Neural cell (in vitro differentiated cells): ENCODE measurements at regions not wholly inside any gene's neighbourhood (a gene's known extent, or its start where the extent isn't known, plus 50 kb on each side); places are given as distances from the start of the nearest gene placed in this dataset.

ENCODE experiments used
- H2AFZ ChIP-seq: fragments of 200-600, 300-800 bp; sonication (generic), shearing (Covaris generic); 2 replicates; pipeline ENCODE4 v1.6.0; 2014; ENCODE audit warnings: low read depth, mild to moderate bottlenecking, antibody characterized with exemption, low read length, moderate library complexity
- H3F3A ChIP-seq: fragments of 200-600 bp; shearing (Covaris generic); 2 replicates; pipeline ENCODE4 v1.6.1; 2016; ENCODE audit warnings: mild to moderate bottlenecking, moderate library complexity, mixed read lengths, antibody characterized with exemption, low read length; ENCODE audit not compliant: insufficient read depth, poor library complexity, severe bottlenecking
- H3K27ac ChIP-seq: fragments of 200-600, 300-800 bp; sonication (generic), shearing (Covaris generic); 2 replicates; pipeline ENCODE4 v1.5.1; 2014; ENCODE audit warnings: mild to moderate bottlenecking, low read length, moderate library complexity
- H3K27me3 ChIP-seq: fragments of 300-800, 200-600 bp; sonication (generic), shearing (Covaris generic); 2 replicates; pipeline ENCODE4 v1.6.0; 2014; ENCODE audit warnings: mild to moderate bottlenecking, low read depth, low read length, moderate library complexity; ENCODE audit not compliant: insufficient read depth
- H3K36me3 ChIP-seq: fragments of 300-800, 200-600 bp; sonication (generic), shearing (Covaris generic); 2 replicates; pipeline ENCODE4 v1.5.1; 2014; ENCODE audit warnings: mild to moderate bottlenecking, antibody characterized with exemption, low read length, moderate library complexity; ENCODE audit not compliant: insufficient read depth
- H3K4me2 ChIP-seq: fragments of 300-800, 200-600 bp; sonication (generic), shearing (Covaris generic); 2 replicates; pipeline ENCODE4 v1.6.0; 2014; ENCODE audit warnings: mild to moderate bottlenecking, low read length
- H3K4me3 ChIP-seq: fragments of 300-800, 200-600 bp; sonication (generic), shearing (Covaris generic); 2 replicates; pipeline ENCODE4 v1.5.1; 2014; ENCODE audit warnings: mild to moderate bottlenecking, low read length, moderate library complexity
- H3K79me2 ChIP-seq: fragments of 200-600 bp; shearing (Covaris generic); replicated peaks from 2 replicates; pipeline ENCODE4 v1.6.0; 2014; ENCODE audit warnings: mild to moderate bottlenecking, low read length, moderate library complexity; ENCODE audit not compliant: insufficient read depth
- H3K9ac ChIP-seq: fragments of 300-800, 200-600 bp; sonication (generic), shearing (Covaris generic); 2 replicates; pipeline ENCODE4 v1.6.1; 2016; ENCODE audit warnings: mild to moderate bottlenecking, low read length, mixed read lengths
- H3K9me2 ChIP-seq: fragments of 200-600 bp; shearing (Covaris generic); 2 replicates; pipeline ENCODE4 v1.6.1; 2016; ENCODE audit warnings: mild to moderate bottlenecking, low read length, mixed read lengths; ENCODE audit not compliant: insufficient read depth
- H3K9me3 ChIP-seq: fragments of 200-600, 300-800 bp; sonication (generic), shearing (Covaris generic); 2 replicates; pipeline ENCODE4 v1.6.1; 2016; ENCODE audit warnings: mild to moderate bottlenecking, mixed run types, low read length, moderate library complexity, mixed read lengths
- H4K20me1 ChIP-seq: fragments of 200-600 bp; shearing (Covaris generic); 2 replicates; pipeline ENCODE4 v1.6.1; 2016; ENCODE audit warnings: mild to moderate bottlenecking, mixed run types; ENCODE audit not compliant: insufficient read depth
- CTCF ChIP-seq: fragments of 450-650 bp; IDR thresholded peaks from 2 replicates; pipeline ENCODE4 v1.5.1; 2014; ENCODE audit warnings: antibody characterized with exemption, mild to moderate bottlenecking, moderate library complexity; ENCODE audit not compliant: poor library complexity, severe bottlenecking
- EP300 ChIP-seq: fragments of 450-650 bp; conservative IDR thresholded peaks from 2 replicates; pipeline ENCODE4 v1.6.1; 2014; ENCODE audit warnings: antibody characterized with exemption, mild to moderate bottlenecking, moderate library complexity; ENCODE audit not compliant: poor library complexity, severe bottlenecking
- EZH2 ChIP-seq: fragments of 200-600, 300-800 bp; shearing (Covaris generic), sonication (generic); IDR thresholded peaks from 2 replicates; pipeline ENCODE4 v1.6.1; 2014; ENCODE audit warnings: antibody characterized with exemption, low read length, borderline replicate concordance, mild to moderate bottlenecking; ENCODE audit not compliant: insufficient read depth, poor library complexity, severe bottlenecking
- MXI1 ChIP-seq: fragments of 450-650 bp; conservative IDR thresholded peaks from 2 replicates; pipeline ENCODE4 v1.6.1; 2014; ENCODE audit warnings: antibody characterized with exemption, mild to moderate bottlenecking; ENCODE audit not compliant: poor library complexity, severe bottlenecking
- POLR2AphosphoS5 ChIP-seq: IDR thresholded peaks from 2 replicates; pipeline ENCODE4 v1.6.1; 2012
- RAD21 ChIP-seq: fragments of 450-650 bp; conservative IDR thresholded peaks from 2 replicates; pipeline ENCODE4 v1.6.1; 2014; ENCODE audit warnings: antibody characterized with exemption, mild to moderate bottlenecking, moderate library complexity
- REST ChIP-seq: IDR thresholded peaks from 2 replicates; pipeline ENCODE4 v1.6.1; 2012; ENCODE audit warnings: borderline replicate concordance
- SMC3 ChIP-seq: fragments of 450-650 bp; conservative IDR thresholded peaks from 2 replicates; pipeline ENCODE4 v1.6.1; 2014; ENCODE audit warnings: antibody characterized with exemption, mild to moderate bottlenecking, moderate library complexity; ENCODE audit not compliant: poor library complexity
- TAF1 ChIP-seq: IDR thresholded peaks from 2 replicates; pipeline ENCODE4 v1.6.1; 2012; ENCODE audit warnings: low read depth

DNA sequence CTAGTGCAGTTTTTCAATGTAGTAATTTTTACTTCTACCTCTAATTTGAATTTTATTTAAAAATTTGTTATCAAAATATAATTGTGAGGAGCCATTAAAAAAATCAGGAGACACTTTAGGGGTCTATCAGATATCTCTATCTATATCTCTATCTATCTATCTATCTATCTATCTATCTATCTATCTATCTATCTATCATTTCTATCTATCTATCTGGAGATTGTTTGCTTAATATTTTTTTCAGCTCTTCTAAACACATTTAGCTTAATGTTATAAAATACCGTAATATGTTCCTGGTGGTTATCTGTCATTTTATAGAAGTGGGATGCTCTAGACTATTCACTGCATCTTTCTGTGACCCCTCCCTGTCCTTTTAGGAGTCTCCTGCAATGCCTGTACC, 193.7 kb upstream of the P2RY1 start:
- no peaks in the 10 kb centered on the region for H3F3A ChIP-seq
- no peak overlapping the region for H3K27ac ChIP-seq
- no peaks in the 10 kb centered on the region for H3K27me3 ChIP-seq
- H2AFZ ChIP-seq: no peak overlapping the region
- H3K9me2 ChIP-seq: no peaks in the 10 kb centered on the region
- H3K4me2 ChIP-seq: no peak overlapping the region
- no peaks in the 10 kb centered on the region for H3K9me3 ChIP-seq
- TF ChIP-seq TAF1: no peak
- TF ChIP-seq RAD21: no peak
- TF ChIP-seq MXI1: no peak
- TF ChIP-seq CTCF: no peak
- no peak for TF ChIP-seq POLR2AphosphoS5
- no peak for TF ChIP-seq SMC3
- no peak for TF ChIP-seq EZH2
- no peak for TF ChIP-seq REST
- no peak for TF ChIP-seq EP300
- H3K4me3 ChIP-seq: no peak overlapping the region
- no peak overlapping the region for H3K9ac ChIP-seq
- H3K36me3 ChIP-seq: no peaks in the 10 kb centered on the region
- no peaks in the 10 kb centered on the region for H4K20me1 ChIP-seq
- H3K79me2 ChIP-seq: no peaks in the 10 kb centered on the region

DNA sequence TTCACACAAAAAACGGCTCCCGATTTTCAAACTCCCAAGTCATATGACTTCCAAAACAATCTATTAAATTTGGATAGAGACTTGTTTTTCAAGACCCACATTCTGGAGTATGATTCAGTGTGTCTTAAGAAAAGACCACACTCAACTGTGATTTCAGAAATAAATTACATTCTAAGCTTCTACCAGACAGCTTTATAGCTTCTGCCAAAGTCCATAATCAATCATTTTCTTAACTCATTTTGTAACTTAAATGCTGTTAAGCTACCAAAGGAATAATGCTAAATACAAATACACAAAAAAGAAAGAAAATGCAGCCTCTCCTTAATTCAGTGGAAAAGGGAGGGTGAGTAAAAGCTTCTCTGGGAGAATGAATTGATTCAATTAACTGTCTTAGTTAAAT, 192.3 kb upstream of the P2RY1 start:
- no peaks in the 10 kb centered on the region for H3K27me3 ChIP-seq
- H3K9me3 ChIP-seq: no peaks in the 10 kb centered on the region
- no peak overlapping the region for H3K4me3 ChIP-seq
- no peak overlapping the region for H3K27ac ChIP-seq
- H3K4me2 ChIP-seq: no peak overlapping the region
- H4K20me1 ChIP-seq: no peaks in the 10 kb centered on the region
- TF ChIP-seq EZH2: no peak
- TF ChIP-seq EP300: no peak
- no peak for TF ChIP-seq CTCF
- no peak for TF ChIP-seq MXI1
- no peak for TF ChIP-seq RAD21
- TF ChIP-seq SMC3: no peak
- no peak for TF ChIP-seq REST
- no peak for TF ChIP-seq POLR2AphosphoS5
- no peak for TF ChIP-seq TAF1
- no peaks in the 10 kb centered on the region for H3K9me2 ChIP-seq
- H2AFZ ChIP-seq: no peak overlapping the region
- H3K79me2 ChIP-seq: no peaks in the 10 kb centered on the region
- no peak overlapping the region for H3K9ac ChIP-seq
- H3K36me3 ChIP-seq: no peaks in the 10 kb centered on the region
- H3F3A ChIP-seq: no peaks in the 10 kb centered on the region
